ENCODE measurements at regions not wholly inside any gene's neighbourhood (a gene's known extent, or its start where the extent isn't known, plus 50 kb on each side); places are given as distances from the start of the nearest gene placed in this dataset.

DNA sequence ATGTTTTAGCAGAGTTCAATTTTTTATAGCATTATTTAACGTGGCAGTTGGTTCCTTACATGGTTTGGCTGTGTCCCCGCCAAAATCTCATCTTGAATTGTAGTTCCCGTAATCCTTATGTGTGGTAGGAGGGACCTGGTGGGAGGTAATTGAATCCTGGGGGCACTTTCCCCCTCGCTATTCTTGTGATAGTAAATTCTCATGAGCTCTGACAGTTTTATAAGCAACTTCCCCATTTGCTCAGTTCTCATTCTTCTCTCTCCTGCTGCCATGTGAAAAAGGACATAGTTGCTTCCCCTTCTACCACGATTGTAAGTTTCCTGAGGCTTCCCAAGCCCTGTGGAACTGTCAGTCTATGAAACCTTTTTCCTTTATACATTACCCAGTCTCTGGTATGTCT, 329.5 kb downstream of the GRIA2 start:
- TF ChIP-seq, protein P1, sequence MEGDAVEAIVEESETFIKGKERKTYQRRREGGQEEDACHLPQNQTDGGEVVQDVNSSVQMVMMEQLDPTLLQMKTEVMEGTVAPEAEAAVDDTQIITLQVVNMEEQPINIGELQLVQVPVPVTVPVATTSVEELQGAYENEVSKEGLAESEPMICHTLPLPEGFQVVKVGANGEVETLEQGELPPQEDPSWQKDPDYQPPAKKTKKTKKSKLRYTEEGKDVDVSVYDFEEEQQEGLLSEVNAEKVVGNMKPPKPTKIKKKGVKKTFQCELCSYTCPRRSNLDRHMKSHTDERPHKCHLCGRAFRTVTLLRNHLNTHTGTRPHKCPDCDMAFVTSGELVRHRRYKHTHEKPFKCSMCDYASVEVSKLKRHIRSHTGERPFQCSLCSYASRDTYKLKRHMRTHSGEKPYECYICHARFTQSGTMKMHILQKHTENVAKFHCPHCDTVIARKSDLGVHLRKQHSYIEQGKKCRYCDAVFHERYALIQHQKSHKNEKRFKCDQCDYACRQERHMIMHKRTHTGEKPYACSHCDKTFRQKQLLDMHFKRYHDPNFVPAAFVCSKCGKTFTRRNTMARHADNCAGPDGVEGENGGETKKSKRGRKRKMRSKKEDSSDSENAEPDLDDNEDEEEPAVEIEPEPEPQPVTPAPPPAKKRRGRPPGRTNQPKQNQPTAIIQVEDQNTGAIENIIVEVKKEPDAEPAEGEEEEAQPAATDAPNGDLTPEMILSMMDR (IDR thresholded peaks at IDR 0.05): no peak
- Histone ChIP-seq H3K27ac (ENCODE audit: low read length) (no peak overlapping the region), H3K27me3 (ENCODE audit: control insufficient read depth, insufficient read depth, low read length) (no peaks in the 10 kb centered on the region), H3K4me1 (ENCODE audit: control insufficient read depth, insufficient read depth, low read length) (no peaks in the 10 kb centered on the region), H3K36me3 (ENCODE audit: control insufficient read depth, insufficient read depth, low read length) (no peaks in the 10 kb centered on the region), H3K9me3 (ENCODE audit: control insufficient read depth, insufficient read depth, low read length) (peaks cover 7% of the 10 kb centered on the region), H3K4me3 (ENCODE audit: low read length) (no peak overlapping the region)
- Mint-ChIP-seq H3K27ac (no peak overlapping the region), H3K36me3 (peaks cover 29% of the 10 kb centered on the region), H3K4me1 (no peaks in the 10 kb centered on the region), H3K4me3 (no peak overlapping the region), H3K9me3 (peaks cover 17 to 18% of the 10 kb centered on the region in 2 donors), H3K27me3 (ENCODE audit: low read depth in 2 of 2) (no peaks in the 10 kb centered on the region)
- ATAC-seq (no peak), DNase-seq (no peak)
- intact Hi-C loops (cut with micrococcal nuclease): no loop called here
- 41% methylated on average over 5 of the region's 5 CpGs for WGBS (ENCODE audit: insufficient coverage)

DNA sequence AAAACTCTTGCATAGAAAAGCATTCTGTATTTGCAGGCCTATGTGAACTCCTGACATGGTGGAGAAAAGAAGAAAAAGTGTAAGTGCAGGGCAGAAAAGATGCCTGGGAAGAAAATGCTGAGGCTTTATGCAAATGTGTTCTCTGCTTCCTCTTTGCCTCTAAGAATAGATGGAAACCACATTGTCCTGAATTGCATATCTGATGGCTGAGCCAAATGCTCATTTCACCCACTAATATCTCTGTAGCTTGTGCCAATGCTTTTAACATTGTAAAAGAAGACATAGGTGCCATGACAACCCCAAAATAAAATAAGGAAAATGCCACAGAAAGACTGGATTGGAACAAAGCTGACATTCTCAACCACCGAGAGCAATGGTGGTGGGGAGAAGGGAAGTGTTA, 307.4 kb downstream of the GRIA2 start:
- Histone ChIP-seq H3K9me3 (ENCODE audit: control insufficient read depth, insufficient read depth, low read length) (peaks cover 16% of the 10 kb centered on the region), H3K27ac (ENCODE audit: low read length) (no peak overlapping the region), H3K27me3 (ENCODE audit: control insufficient read depth, insufficient read depth, low read length) (no peaks in the 10 kb centered on the region), H3K4me3 (ENCODE audit: low read length) (no peak overlapping the region), H3K36me3 (ENCODE audit: control insufficient read depth, insufficient read depth, low read length) (no peaks in the 10 kb centered on the region), H3K4me1 (ENCODE audit: control insufficient read depth, insufficient read depth, low read length) (no peaks in the 10 kb centered on the region)
- Mint-ChIP-seq H3K27me3 (ENCODE audit: low read depth in 2 of 2) (no peaks in the 10 kb centered on the region), H3K36me3 (no peaks in the 10 kb centered on the region), H3K27ac (no peak overlapping the region), H3K9me3 (peaks cover 18 to 23% of the 10 kb centered on the region in 2 donors), H3K4me1 (no peaks in the 10 kb centered on the region), H3K4me3 (no peak overlapping the region)
- ATAC-seq (no peak), DNase-seq (no peak)
- TF ChIP-seq, protein P1 (IDR thresholded peaks at IDR 0.05): no peak
- intact Hi-C loops (cut with micrococcal nuclease): no loop called here
- 90% methylated on average over 1 of the region's 1 CpG for WGBS (ENCODE audit: insufficient coverage)

DNA sequence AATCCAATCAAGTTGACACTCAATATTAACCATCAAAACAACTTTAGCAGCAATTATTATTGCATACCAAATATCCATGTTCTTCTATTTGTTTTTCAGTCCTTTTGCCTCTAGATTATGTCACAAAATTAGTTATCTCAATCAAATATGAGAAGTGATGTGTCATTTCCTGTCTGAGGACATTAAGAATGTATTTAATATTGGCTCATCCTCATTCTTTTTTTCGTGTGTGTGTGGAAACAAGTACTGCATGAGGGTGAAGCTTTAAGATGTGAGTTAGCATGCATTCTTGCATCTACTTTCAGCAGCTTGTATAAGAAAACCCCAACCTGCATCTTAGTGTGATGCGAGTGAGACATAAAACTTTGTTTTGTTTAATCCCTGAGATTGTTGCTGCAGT, 301.4 kb downstream of the GRIA2 start:
- WGBS (ENCODE audit: insufficient coverage): 50% methylated on average over 1 of the region's 2 CpGs
- DNase-seq (no peak), ATAC-seq (no peak)
- no peak overlapping the region for H3K27ac Mint-ChIP-seq
- H3K4me3 Mint-ChIP-seq: no peak overlapping the region
- Histone ChIP-seq H3K4me3 (ENCODE audit: low read length) (no peak overlapping the region), H3K27me3 (ENCODE audit: control insufficient read depth, insufficient read depth, low read length) (no peaks in the 10 kb centered on the region), H3K36me3 (ENCODE audit: control insufficient read depth, insufficient read depth, low read length) (no peaks in the 10 kb centered on the region), H3K4me1 (ENCODE audit: control insufficient read depth, insufficient read depth, low read length) (no peaks in the 10 kb centered on the region), H3K27ac (ENCODE audit: low read length) (no peak overlapping the region), H3K9me3 (ENCODE audit: control insufficient read depth, insufficient read depth, low read length) (peaks cover 3% of the 10 kb centered on the region)
- intact Hi-C loops (cut with micrococcal nuclease): no loop called here
- H3K4me1 Mint-ChIP-seq: no peaks in the 10 kb centered on the region
- peaks cover 15 to 17% of the 10 kb centered on the region in 2 donors for H3K9me3 Mint-ChIP-seq
- no peaks in the 10 kb centered on the region for H3K27me3 Mint-ChIP-seq (ENCODE audit: low read depth in 2 of 2)
- no peaks in the 10 kb centered on the region for H3K36me3 Mint-ChIP-seq
- TF ChIP-seq, protein P1 (IDR thresholded peaks at IDR 0.05): no peak

DNA sequence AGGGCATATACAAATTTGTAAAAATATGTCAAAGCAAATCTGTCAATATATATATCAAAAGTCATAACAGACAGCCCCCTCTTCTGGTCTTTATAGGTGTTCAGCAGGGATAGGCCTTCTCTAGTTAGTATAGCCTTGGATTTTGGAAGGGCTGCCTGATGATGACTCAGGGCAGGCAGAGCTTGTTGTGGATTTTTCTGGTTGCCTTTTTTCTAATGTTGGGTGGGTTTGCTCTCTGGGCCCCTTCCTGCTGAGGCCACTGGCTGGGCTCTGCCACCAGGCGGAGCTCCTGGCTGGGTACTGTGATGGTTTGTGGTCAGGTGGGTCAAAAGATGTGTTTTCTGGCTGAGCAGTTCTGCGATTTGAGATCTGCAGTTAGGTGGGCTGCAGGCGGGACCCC, 294.2 kb downstream of the GRIA2 start:
- WGBS (ENCODE audit: insufficient coverage): 70% methylated on average over 3 of the region's 3 CpGs
- no peaks in the 10 kb centered on the region for H3K36me3 Mint-ChIP-seq
- no peak overlapping the region for H3K4me3 ChIP-seq (ENCODE audit: low read length)
- H3K27me3 ChIP-seq (ENCODE audit: control insufficient read depth, insufficient read depth, low read length): no peaks in the 10 kb centered on the region
- H3K4me3 Mint-ChIP-seq: no peak overlapping the region
- H3K9me3 ChIP-seq (ENCODE audit: control insufficient read depth, insufficient read depth, low read length): peaks cover 6% of the 10 kb centered on the region
- H3K27ac ChIP-seq (ENCODE audit: low read length): no peak overlapping the region
- no peak for ATAC-seq
- H3K4me1 ChIP-seq (ENCODE audit: control insufficient read depth, insufficient read depth, low read length): no peaks in the 10 kb centered on the region
- TF ChIP-seq, protein P1 (IDR thresholded peaks at IDR 0.05): no peak
- no peaks in the 10 kb centered on the region for H3K36me3 ChIP-seq (ENCODE audit: control insufficient read depth, insufficient read depth, low read length)
- H3K9me3 Mint-ChIP-seq: peaks cover 8 to 14% of the 10 kb centered on the region in 2 donors
- H3K4me1 Mint-ChIP-seq: no peaks in the 10 kb centered on the region
- intact Hi-C loops (cut with micrococcal nuclease): no loop called here
- no peak for DNase-seq
- H3K27ac Mint-ChIP-seq: no peak overlapping the region
- H3K27me3 Mint-ChIP-seq (ENCODE audit: low read depth in 2 of 2): no peaks in the 10 kb centered on the region
